IMR-90 (cell line): ENCODE measurements at regions not wholly inside any gene's neighbourhood (a gene's known extent, or its start where the extent isn't known, plus 50 kb on each side); places are given as distances from the start of the nearest gene placed in this dataset.
"Not testable (repeated sequence)": the region's sequence is repeated elsewhere in the genome, so short reads cannot be mapped to it uniquely, and the experiment has no call there.

Source experiments
- ATAC-seq: fragments of 200-7000 bp; cut with Tn5 transposase; 2 replicates; pipeline ENCODE4 v1.9.1; 2020; ENCODE audit warnings: low read depth, mild to moderate bottlenecking, moderate library complexity
- BruUV-seq: library from RNA; stranded (reverse); fragments of 400-500 nt; replicated peaks from 2 replicates; lab custom pipeline; 2021; lab: Mats Ljungman, UMichigan
- CTCF ChIA-PET: fragments of 300-600 bp; formaldehyde crosslinking; extraction: SDS; loops from one replicate; lab custom pipeline; 2021; ENCODE audit warnings: antibody characterized with exemption; lab: Yijun Ruan, JAX
- POLR2A ChIA-PET: fragments of 300-600 bp; sonication (Branson Sonifier 250); formaldehyde crosslinking; loops from one replicate; lab custom pipeline; 2022; ENCODE audit warnings: antibody characterized with exemption; ENCODE audit not compliant: unreplicated experiment; lab: Charles Lee
- DNase-seq: peaks from one replicate; pipeline ENCODE4 v3.0.0; 2013
- H2AFZ ChIP-seq: replicated peaks from 2 replicates; pipeline ENCODE3; 2013; ENCODE audit warnings: low read length, mild to moderate bottlenecking; ENCODE audit not compliant: poor library complexity
- H2AK5ac ChIP-seq: 2 replicates; pipeline ENCODE4 v1.6.1; 2013; ENCODE audit warnings: low read depth, low read length, inconsistent platforms
- H2AK9ac ChIP-seq: replicated peaks from 2 replicates; pipeline ENCODE3; 2013; ENCODE audit warnings: mild to moderate bottlenecking, low read depth, low read length, moderate library complexity; ENCODE audit not compliant: poor library complexity
- H2BK120ac ChIP-seq: 2 replicates; pipeline ENCODE4 v1.6.1; 2013; ENCODE audit warnings: low read depth, low read length, inconsistent platforms
- H2BK15ac ChIP-seq: 3 replicates; pipeline ENCODE4 v1.6.1; 2013; ENCODE audit warnings: low read depth, low read length, inconsistent platforms
- H2BK20ac ChIP-seq: 2 replicates; pipeline ENCODE4 v1.6.1; 2013; ENCODE audit warnings: low read depth, mild to moderate bottlenecking, inconsistent platforms, low read length, moderate library complexity
- H2BK5ac ChIP-seq: 2 replicates; pipeline ENCODE4 v1.6.1; 2013; ENCODE audit warnings: mild to moderate bottlenecking, low read depth, low read length, inconsistent platforms; ENCODE audit not compliant: poor library complexity, severe bottlenecking
- H3K14ac ChIP-seq: replicated peaks from 2 replicates; pipeline ENCODE4 v1.6.1; 2013; ENCODE audit warnings: low read depth, low read length, inconsistent platforms
- H3K18ac ChIP-seq: 2 replicates; pipeline ENCODE4 v1.6.1; 2013; ENCODE audit warnings: low read depth, low read length, control low read depth
- H3K23ac ChIP-seq: 2 replicates; pipeline ENCODE4 v1.6.1; 2013; ENCODE audit warnings: low read depth, low read length, inconsistent platforms
- H3K27ac ChIP-seq: 2 replicates; pipeline ENCODE4 v1.5.1; 2013; ENCODE audit warnings: mild to moderate bottlenecking, control low read depth, low read length; ENCODE audit not compliant: insufficient read depth
- H3K27me3 ChIP-seq: 2 replicates; pipeline ENCODE4 v1.6.1; 2013; ENCODE audit warnings: low read length; ENCODE audit not compliant: control insufficient read depth, insufficient read depth
- H3K36me3 ChIP-seq: 2 replicates; pipeline ENCODE4 v1.6.1; 2013; ENCODE audit warnings: low read length, mixed read lengths; ENCODE audit not compliant: control insufficient read depth, insufficient read depth
- H3K4ac ChIP-seq: 2 replicates; pipeline ENCODE4 v1.6.1; 2013; ENCODE audit warnings: low read depth, low read length, inconsistent platforms
- H3K4me1 ChIP-seq: 2 replicates; pipeline ENCODE4 v1.6.1; 2013; ENCODE audit warnings: low read length, mixed read lengths; ENCODE audit not compliant: control insufficient read depth, insufficient read depth
- H3K4me2 ChIP-seq: 2 replicates; pipeline ENCODE4 v1.6.1; 2013; ENCODE audit warnings: low read depth, mild to moderate bottlenecking, control low read depth, low read length, moderate library complexity
- H3K4me3 ChIP-seq: 2 replicates; pipeline ENCODE4 v1.5.1; 2013; ENCODE audit warnings: low read depth, mild to moderate bottlenecking, control low read depth, low read length, moderate library complexity; ENCODE audit not compliant: insufficient read depth
- H3K56ac ChIP-seq: 2 replicates; pipeline ENCODE4 v1.6.1; 2013; ENCODE audit warnings: low read length, inconsistent platforms; ENCODE audit not compliant: insufficient read depth; ENCODE audit errors: extremely low read depth
- H3K79me1 ChIP-seq, 2 experiments: 2 replicates each; pipeline ENCODE4 v1.6.1; 2013; ENCODE audit warnings: low read length in 2 of 2, inconsistent platforms in 1 of 2, low read depth in 1 of 2
- H3K9ac ChIP-seq: 2 replicates; pipeline ENCODE4 v1.6.1; 2013; ENCODE audit warnings: low read depth, low read length, control low read depth
- H3K9me1 ChIP-seq: 2 replicates; pipeline ENCODE4 v1.6.1; 2013; ENCODE audit warnings: low read length, inconsistent platforms; ENCODE audit not compliant: insufficient read depth
- H3K9me3 ChIP-seq: 2 replicates; pipeline ENCODE4 v1.6.1; 2013; ENCODE audit warnings: low read length; ENCODE audit not compliant: control insufficient read depth, insufficient read depth
- H4K20me1 ChIP-seq: 2 replicates; pipeline ENCODE4 v1.6.1; 2013; ENCODE audit warnings: low read length, inconsistent platforms; ENCODE audit not compliant: insufficient read depth
- H4K5ac ChIP-seq: 2 replicates; pipeline ENCODE4 v1.6.1; 2013; ENCODE audit warnings: mild to moderate bottlenecking, low read depth, low read length, control low read depth
- H4K8ac ChIP-seq, 2 experiments: 2 replicates each; pipeline ENCODE4 v1.6.1; 2013; ENCODE audit warnings: low read depth in 2 of 2, low read length in 2 of 2, control low read depth in 1 of 2, inconsistent platforms in 1 of 2
- H4K91ac ChIP-seq: 2 replicates; pipeline ENCODE4 v1.6.1; 2013; ENCODE audit warnings: low read depth, low read length, inconsistent platforms; ENCODE audit not compliant: insufficient read depth
- WGBS, 2 experiments: methylation state at CpG; one replicate each; pipeline versions ENCODE4 v1.1.5 to v1.1.7; 2013; ENCODE audit warnings: missing lambda C conversion rate in 2 of 2; ENCODE audit not compliant: insufficient read length in 1 of 2; ENCODE audit errors: extremely low coverage in 2 of 2; 5-methylcytosine and 5-hydroxymethylcytosine counted together
- dilution Hi-C: fragments of 300-500 bp; cut with HindIII; formaldehyde crosslinking; loops from one replicate; pipeline ENCODE4 v1.14.3; 2018; ENCODE audit warnings: low sequenced_read_pairs; ENCODE audit not compliant: unreplicated experiment
- in situ Hi-C: fragments of 300-500 bp; cut with MboI; formaldehyde crosslinking; loops from 3 replicates; pipeline ENCODE4 v1.14.3; 2019; ENCODE audit warnings: low sequenced_read_pairs, inconsistent platforms, mixed read lengths
- intact Hi-C: fragments of 100-400 bp; cut with micrococcal nuclease; formaldehyde crosslinking; loops from 2 replicates; pipeline ENCODE4 v1.10.0; 2022

DNA sequence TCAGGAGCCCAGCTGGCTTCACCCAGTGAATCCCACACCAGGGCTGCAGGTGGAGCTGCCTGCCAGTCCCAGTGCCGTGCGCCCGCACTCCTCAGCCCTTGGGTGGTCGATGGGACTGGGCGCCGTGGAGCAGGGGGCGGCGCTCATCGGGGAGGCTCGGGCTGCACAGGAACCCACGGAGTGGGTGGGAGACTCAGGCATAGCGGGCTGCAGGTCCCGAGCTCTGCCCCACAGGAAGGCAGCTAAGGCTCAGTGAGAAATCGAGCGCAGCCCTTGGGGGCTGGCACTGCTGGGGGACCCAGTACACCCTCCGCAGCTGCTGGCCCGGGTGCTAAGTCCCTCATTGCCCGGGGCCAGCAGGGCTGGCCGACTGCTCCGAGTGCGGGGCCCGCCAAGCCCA lies 1908.8 kb downstream of the ARAP2 start:
- H4K8ac ChIP-seq, H2AFZ ChIP-seq, H3K4me3 ChIP-seq, H3K14ac ChIP-seq, H3K4me1 ChIP-seq, H2BK15ac ChIP-seq, H3K27ac ChIP-seq, dilution Hi-C loops, in situ Hi-C loops, intact Hi-C loops, DNase-seq, H2AK9ac ChIP-seq, BruUV-seq, H4K5ac ChIP-seq, H3K23ac ChIP-seq, H2BK5ac ChIP-seq, H2AK5ac ChIP-seq, H3K79me1 ChIP-seq, H3K4me2 ChIP-seq, H3K9me1 ChIP-seq, H3K18ac ChIP-seq, H2BK120ac ChIP-seq, H3K9me3 ChIP-seq, H3K36me3 ChIP-seq, H2BK20ac ChIP-seq, H3K9ac ChIP-seq, H3K56ac ChIP-seq, H3K4ac ChIP-seq, ATAC-seq, H4K20me1 ChIP-seq, H3K27me3 ChIP-seq, H4K91ac ChIP-seq, POLR2A ChIA-PET, CTCF ChIA-PET: not testable (repeated sequence)
- 100% methylated on average over 1 of the region's 22 CpGs; no CpG with 5 or more reads in 1 of the 2 experiments for WGBS, 2 experiments
